ENCODE measurements at regions not wholly inside any gene's neighbourhood (a gene's known extent, or its start where the extent isn't known, plus 50 kb on each side); places are given as distances from the start of the nearest gene placed in this dataset.

DNA sequence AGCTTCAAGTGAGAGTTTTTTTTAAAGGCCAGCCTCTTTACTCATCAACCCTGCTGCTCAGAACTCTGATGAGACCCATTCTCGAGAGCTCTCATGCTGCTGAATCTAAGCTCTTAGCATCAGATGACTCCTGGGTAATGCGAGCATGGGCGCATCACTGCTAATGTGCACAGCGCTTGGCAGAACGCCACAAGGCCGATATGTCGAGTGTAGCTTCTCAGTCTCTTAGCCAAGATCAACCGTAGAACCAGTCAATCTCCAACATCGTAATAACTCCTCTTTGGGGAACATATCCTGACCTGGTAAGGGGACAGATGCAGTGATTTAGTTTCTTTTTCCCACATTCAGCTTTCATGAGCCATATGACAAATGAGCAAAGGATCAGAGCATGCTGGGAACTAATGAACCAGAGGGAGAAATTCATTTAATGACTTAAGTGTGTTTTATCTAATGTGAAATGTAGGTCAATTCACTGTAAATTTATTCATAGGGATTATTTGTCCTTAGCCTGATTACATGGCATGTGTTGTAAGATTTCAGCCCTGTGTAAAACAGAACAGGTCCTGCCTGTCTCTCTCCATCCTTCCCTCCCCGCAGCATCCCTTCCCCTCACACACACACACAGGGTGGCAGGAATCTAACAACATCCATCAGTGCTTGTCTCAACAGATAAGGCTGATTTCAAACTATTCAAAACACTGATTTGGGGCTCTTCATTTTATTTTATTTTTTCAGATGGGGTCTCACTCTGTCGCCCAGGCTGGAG, 195.4 kb upstream of the C2CD4B start:
- no peak for DNase-seq (ENCODE audit: low spot score)
- Mint-ChIP-seq H3K9me3 (no peaks in the 10 kb centered on the region), H3K36me3 (no peaks in the 10 kb centered on the region), H3K27me3 (ENCODE audit: low read depth) (no peaks in the 10 kb centered on the region; the same call in 1 of the 2 replicates), H3K4me3 (no peak overlapping the region), H3K4me1 (no peaks in the 10 kb centered on the region), H3K27ac (no peak overlapping the region)
- ChIA-PET CTCF (interaction anchor here (1.1 kb wide), 1 partner anchor 189 kb away, joined by 3 read pairs; no protein-coding TSS in a partner anchor), POLR2A (no interaction called here)
- no peak for ATAC-seq
- TF ChIP-seq, protein P1, sequence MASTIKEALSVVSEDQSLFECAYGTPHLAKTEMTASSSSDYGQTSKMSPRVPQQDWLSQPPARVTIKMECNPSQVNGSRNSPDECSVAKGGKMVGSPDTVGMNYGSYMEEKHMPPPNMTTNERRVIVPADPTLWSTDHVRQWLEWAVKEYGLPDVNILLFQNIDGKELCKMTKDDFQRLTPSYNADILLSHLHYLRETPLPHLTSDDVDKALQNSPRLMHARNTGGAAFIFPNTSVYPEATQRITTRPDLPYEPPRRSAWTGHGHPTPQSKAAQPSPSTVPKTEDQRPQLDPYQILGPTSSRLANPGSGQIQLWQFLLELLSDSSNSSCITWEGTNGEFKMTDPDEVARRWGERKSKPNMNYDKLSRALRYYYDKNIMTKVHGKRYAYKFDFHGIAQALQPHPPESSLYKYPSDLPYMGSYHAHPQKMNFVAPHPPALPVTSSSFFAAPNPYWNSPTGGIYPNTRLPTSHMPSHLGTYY (CRISPR knock-in tag; IDR thresholded peaks at IDR 0.05): no peak
- TF ChIP-seq SMAD3 (CRISPR knock-in tag; IDR thresholded peaks at IDR 0.05; ENCODE audit: borderline replicate concordance) (no peak), RORB (CRISPR knock-in tag; IDR thresholded peaks at IDR 0.05) (no peak), HMGA2 (CRISPR knock-in tag; IDR thresholded peaks at IDR 0.05) (no peak), OVOL2 (CRISPR knock-in tag; IDR thresholded peaks at IDR 0.05; ENCODE audit: borderline replicate concordance) (no peak), MYBL2 (CRISPR knock-in tag; IDR thresholded peaks at IDR 0.05) (no peak), FOXK1 (CRISPR knock-in tag; IDR thresholded peaks at IDR 0.05) (no peak), ZNF671 (CRISPR knock-in tag; IDR thresholded peaks at IDR 0.05) (no peak), ETV6 (CRISPR knock-in tag; IDR thresholded peaks at IDR 0.05) (no peak)
- TF ChIP-seq, protein P2, sequence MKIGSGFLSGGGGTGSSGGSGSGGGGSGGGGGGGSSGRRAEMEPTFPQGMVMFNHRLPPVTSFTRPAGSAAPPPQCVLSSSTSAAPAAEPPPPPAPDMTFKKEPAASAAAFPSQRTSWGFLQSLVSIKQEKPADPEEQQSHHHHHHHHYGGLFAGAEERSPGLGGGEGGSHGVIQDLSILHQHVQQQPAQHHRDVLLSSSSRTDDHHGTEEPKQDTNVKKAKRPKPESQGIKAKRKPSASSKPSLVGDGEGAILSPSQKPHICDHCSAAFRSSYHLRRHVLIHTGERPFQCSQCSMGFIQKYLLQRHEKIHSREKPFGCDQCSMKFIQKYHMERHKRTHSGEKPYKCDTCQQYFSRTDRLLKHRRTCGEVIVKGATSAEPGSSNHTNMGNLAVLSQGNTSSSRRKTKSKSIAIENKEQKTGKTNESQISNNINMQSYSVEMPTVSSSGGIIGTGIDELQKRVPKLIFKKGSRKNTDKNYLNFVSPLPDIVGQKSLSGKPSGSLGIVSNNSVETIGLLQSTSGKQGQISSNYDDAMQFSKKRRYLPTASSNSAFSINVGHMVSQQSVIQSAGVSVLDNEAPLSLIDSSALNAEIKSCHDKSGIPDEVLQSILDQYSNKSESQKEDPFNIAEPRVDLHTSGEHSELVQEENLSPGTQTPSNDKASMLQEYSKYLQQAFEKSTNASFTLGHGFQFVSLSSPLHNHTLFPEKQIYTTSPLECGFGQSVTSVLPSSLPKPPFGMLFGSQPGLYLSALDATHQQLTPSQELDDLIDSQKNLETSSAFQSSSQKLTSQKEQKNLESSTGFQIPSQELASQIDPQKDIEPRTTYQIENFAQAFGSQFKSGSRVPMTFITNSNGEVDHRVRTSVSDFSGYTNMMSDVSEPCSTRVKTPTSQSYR (CRISPR knock-in tag; IDR thresholded peaks at IDR 0.05): no peak
- TF ChIP-seq, protein P3, sequence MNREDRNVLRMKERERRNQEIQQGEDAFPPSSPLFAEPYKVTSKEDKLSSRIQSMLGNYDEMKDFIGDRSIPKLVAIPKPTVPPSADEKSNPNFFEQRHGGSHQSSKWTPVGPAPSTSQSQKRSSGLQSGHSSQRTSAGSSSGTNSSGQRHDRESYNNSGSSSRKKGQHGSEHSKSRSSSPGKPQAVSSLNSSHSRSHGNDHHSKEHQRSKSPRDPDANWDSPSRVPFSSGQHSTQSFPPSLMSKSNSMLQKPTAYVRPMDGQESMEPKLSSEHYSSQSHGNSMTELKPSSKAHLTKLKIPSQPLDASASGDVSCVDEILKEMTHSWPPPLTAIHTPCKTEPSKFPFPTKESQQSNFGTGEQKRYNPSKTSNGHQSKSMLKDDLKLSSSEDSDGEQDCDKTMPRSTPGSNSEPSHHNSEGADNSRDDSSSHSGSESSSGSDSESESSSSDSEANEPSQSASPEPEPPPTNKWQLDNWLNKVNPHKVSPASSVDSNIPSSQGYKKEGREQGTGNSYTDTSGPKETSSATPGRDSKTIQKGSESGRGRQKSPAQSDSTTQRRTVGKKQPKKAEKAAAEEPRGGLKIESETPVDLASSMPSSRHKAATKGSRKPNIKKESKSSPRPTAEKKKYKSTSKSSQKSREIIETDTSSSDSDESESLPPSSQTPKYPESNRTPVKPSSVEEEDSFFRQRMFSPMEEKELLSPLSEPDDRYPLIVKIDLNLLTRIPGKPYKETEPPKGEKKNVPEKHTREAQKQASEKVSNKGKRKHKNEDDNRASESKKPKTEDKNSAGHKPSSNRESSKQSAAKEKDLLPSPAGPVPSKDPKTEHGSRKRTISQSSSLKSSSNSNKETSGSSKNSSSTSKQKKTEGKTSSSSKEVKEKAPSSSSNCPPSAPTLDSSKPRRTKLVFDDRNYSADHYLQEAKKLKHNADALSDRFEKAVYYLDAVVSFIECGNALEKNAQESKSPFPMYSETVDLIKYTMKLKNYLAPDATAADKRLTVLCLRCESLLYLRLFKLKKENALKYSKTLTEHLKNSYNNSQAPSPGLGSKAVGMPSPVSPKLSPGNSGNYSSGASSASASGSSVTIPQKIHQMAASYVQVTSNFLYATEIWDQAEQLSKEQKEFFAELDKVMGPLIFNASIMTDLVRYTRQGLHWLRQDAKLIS (CRISPR knock-in tag; IDR thresholded peaks at IDR 0.05; ENCODE audit: borderline replicate concordance): no peak
- TF ChIP-seq, protein P4, sequence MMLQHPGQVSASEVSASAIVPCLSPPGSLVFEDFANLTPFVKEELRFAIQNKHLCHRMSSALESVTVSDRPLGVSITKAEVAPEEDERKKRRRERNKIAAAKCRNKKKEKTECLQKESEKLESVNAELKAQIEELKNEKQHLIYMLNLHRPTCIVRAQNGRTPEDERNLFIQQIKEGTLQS (CRISPR knock-in tag; conservative IDR thresholded peaks at IDR 0.05): no peak
- TF ChIP-seq, protein P5, sequence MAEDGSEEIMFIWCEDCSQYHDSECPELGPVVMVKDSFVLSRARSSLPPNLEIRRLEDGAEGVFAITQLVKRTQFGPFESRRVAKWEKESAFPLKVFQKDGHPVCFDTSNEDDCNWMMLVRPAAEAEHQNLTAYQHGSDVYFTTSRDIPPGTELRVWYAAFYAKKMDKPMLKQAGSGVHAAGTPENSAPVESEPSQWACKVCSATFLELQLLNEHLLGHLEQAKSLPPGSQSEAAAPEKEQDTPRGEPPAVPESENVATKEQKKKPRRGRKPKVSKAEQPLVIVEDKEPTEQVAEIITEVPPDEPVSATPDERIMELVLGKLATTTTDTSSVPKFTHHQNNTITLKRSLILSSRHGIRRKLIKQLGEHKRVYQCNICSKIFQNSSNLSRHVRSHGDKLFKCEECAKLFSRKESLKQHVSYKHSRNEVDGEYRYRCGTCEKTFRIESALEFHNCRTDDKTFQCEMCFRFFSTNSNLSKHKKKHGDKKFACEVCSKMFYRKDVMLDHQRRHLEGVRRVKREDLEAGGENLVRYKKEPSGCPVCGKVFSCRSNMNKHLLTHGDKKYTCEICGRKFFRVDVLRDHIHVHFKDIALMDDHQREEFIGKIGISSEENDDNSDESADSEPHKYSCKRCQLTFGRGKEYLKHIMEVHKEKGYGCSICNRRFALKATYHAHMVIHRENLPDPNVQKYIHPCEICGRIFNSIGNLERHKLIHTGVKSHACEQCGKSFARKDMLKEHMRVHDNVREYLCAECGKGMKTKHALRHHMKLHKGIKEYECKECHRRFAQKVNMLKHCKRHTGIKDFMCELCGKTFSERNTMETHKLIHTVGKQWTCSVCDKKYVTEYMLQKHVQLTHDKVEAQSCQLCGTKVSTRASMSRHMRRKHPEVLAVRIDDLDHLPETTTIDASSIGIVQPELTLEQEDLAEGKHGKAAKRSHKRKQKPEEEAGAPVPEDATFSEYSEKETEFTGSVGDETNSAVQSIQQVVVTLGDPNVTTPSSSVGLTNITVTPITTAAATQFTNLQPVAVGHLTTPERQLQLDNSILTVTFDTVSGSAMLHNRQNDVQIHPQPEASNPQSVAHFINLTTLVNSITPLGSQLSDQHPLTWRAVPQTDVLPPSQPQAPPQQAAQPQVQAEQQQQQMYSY (CRISPR knock-in tag; IDR thresholded peaks at IDR 0.05): no peak
